HCT116 (cell line): ENCODE measurements at regions not wholly inside any gene's neighbourhood (a gene's known extent, or its start where the extent isn't known, plus 50 kb on each side); places are given as distances from the start of the nearest gene placed in this dataset.

Experiments used
- ATAC-seq: fragments of 200-7000 bp; cut with Tn5 transposase; 2 replicates; pipeline ENCODE4 v1.9.1; 2020; ENCODE audit warnings: mild to moderate bottlenecking, moderate library complexity
- BruUV-seq: library from RNA; stranded (reverse); fragments of 400-500 nt; replicated peaks from 2 replicates; lab custom pipeline; 2021; lab: Mats Ljungman, UMichigan
- CTCF ChIA-PET: fragments of 300-600 bp; sonication (Branson Sonifier 250); formaldehyde crosslinking; loops from one replicate; lab custom pipeline; 2021; ENCODE audit warnings: antibody characterized with exemption; lab: Charles Lee
- POLR2A ChIA-PET: fragments of 300-600, 350-600 bp; sonication (Branson Sonifier 250); formaldehyde crosslinking; loops from one replicate; lab custom pipeline; 2021; ENCODE audit warnings: antibody characterized with exemption; lab: Charles Lee
- RAD21 ChIA-PET, 2 experiments: fragments of 300-600 bp; sonication (Branson Sonifier 250); formaldehyde crosslinking; loops; one replicate each; lab custom pipeline; 2023; ENCODE audit warnings: low total read pairs in 2 of 2; ENCODE audit not compliant: uncharacterized antibody in 2 of 2, unreplicated experiment in 2 of 2, low non-redundant PET in 1 of 2; lab: Charles Lee
- DNase-seq: peaks from one replicate; pipeline ENCODE4 v3.0.0-alpha.2; 2010; ENCODE audit warnings: low read depth, low spot score
- H2AFZ ChIP-seq: fragments of 200-600 bp; shearing (Covaris generic), sonication (generic); 2 replicates; pipeline ENCODE4 v1.6.1; 2017; ENCODE audit warnings: low read depth, mixed run types, mixed read lengths, antibody characterized with exemption, low read length; ENCODE audit not compliant: poor library complexity, severe bottlenecking
- H3K27ac ChIP-seq: 2 replicates; pipeline ENCODE4 v1.5.1; 2012; ENCODE audit warnings: low read depth, low read length
- H3K27me3 ChIP-seq: fragments of 200-600 bp; sonication (generic); 2 replicates; pipeline ENCODE4 v1.6.1; 2016; ENCODE audit warnings: mixed run types, low read length, mixed read lengths; ENCODE audit not compliant: insufficient read depth
- H3K36me3 ChIP-seq, 2 experiments: fragments of 200-500 bp in 1 of 2; fragments of 200-600 bp in 1 of 2; sonication (Bioruptor generic) in 1 of 2; sonication (generic) in 1 of 2; 2 replicates each; pipeline versions ENCODE4 v1.5.1 to v1.6.1; 2014 to 2016; ENCODE audit warnings: low read length in 2 of 2, inconsistent platforms in 1 of 2, mixed read lengths in 1 of 2, mixed run types in 1 of 2; ENCODE audit not compliant: insufficient read depth in 2 of 2, control insufficient read depth in 1 of 2
- H3K4me1 ChIP-seq, 2 experiments: fragments of 200-600 bp in 1 of 2; sonication (generic) in 1 of 2; 2 replicates each; pipeline versions ENCODE4 v1.5.1 to v1.6.1; 2012 to 2017; ENCODE audit warnings: low read length in 2 of 2, inconsistent platforms in 1 of 2, mild to moderate bottlenecking in 1 of 2, mixed read lengths in 1 of 2, mixed run types in 1 of 2, moderate library complexity in 1 of 2; ENCODE audit not compliant: insufficient read depth in 2 of 2, control insufficient read depth in 1 of 2
- H3K4me2 ChIP-seq: fragments of 200-600 bp; sonication (generic); 2 replicates; pipeline ENCODE4 v1.6.1; 2017; ENCODE audit warnings: mixed run types, low read length, mixed read lengths
- H3K4me3 ChIP-seq, 2 experiments: fragments of 200-600 bp in 1 of 2; sonication (generic) in 1 of 2; replicated peaks in 1 of 2; 2 replicates each; pipeline ENCODE4 v1.5.1; 2011 to 2016; ENCODE audit warnings: low read length in 2 of 2, control low read depth in 1 of 2, low read depth in 1 of 2, mild to moderate bottlenecking in 1 of 2, mixed read lengths in 1 of 2, mixed run types in 1 of 2
- H3K79me2 ChIP-seq: fragments of 200-600 bp; sonication (generic); 2 replicates; pipeline ENCODE4 v1.6.1; 2017; ENCODE audit warnings: mild to moderate bottlenecking, mixed run types, low read length, moderate library complexity, mixed read lengths; ENCODE audit not compliant: insufficient read depth
- H3K9ac ChIP-seq: fragments of 200-600 bp; sonication (generic); 2 replicates; pipeline ENCODE4 v1.6.1; 2016; ENCODE audit warnings: low read length, mixed read lengths
- H3K9me2 ChIP-seq: fragments of 200-600 bp; sonication (generic), shearing (Covaris generic); 2 replicates; pipeline ENCODE4 v1.6.1; 2017; ENCODE audit warnings: mixed run types, mild to moderate bottlenecking, moderate library complexity; ENCODE audit not compliant: insufficient read depth
- H3K9me3 ChIP-seq, 2 experiments: fragments of 200-500 bp in 1 of 2; fragments of 200-600 bp in 1 of 2; sonication (Bioruptor generic) in 1 of 2; sonication (generic) in 1 of 2; 2 replicates each; pipeline ENCODE4 v1.6.1; 2014 to 2017; ENCODE audit warnings: low read length in 2 of 2, mixed read lengths in 2 of 2, inconsistent platforms in 1 of 2, low read depth in 1 of 2, mild to moderate bottlenecking in 1 of 2, mixed run types in 1 of 2, moderate library complexity in 1 of 2; ENCODE audit not compliant: control insufficient read depth in 1 of 2, insufficient read depth in 1 of 2
- H4K20me1 ChIP-seq: fragments of 200-600 bp; sonication (generic), shearing (Covaris generic); 2 replicates; pipeline ENCODE4 v1.6.1; 2017; ENCODE audit warnings: mixed run types, mild to moderate bottlenecking, moderate library complexity; ENCODE audit not compliant: insufficient read depth
- CTCF ChIP-seq, 3 experiments: fragments of 200-600 bp in 1 of 3; sonication (generic) in 1 of 3; IDR thresholded peaks in 2 of 3; conservative IDR thresholded peaks in 1 of 3; 2 replicates each; pipeline ENCODE4 v1.5.1; 2012 to 2017; ENCODE audit warnings: low read depth in 2 of 3, low read length in 2 of 3, antibody characterized with exemption in 1 of 3, borderline replicate concordance in 1 of 3, control low read depth in 1 of 3, mild to moderate bottlenecking in 1 of 3, mixed read lengths in 1 of 3, mixed run types in 1 of 3, moderate library complexity in 1 of 3; ENCODE audit not compliant: insufficient read depth in 1 of 3
- EGR1 ChIP-seq: IDR thresholded peaks from 2 replicates; pipeline ENCODE4 v1.6.1; 2012; ENCODE audit warnings: low read depth
- FOSL1 ChIP-seq: IDR thresholded peaks from 2 replicates; pipeline ENCODE4 v1.6.1; 2012; ENCODE audit warnings: low read depth
- JUND ChIP-seq: IDR thresholded peaks from 2 replicates; pipeline ENCODE4 v1.6.1; 2012
- POLR2A ChIP-seq: IDR thresholded peaks from 2 replicates; pipeline ENCODE4 v1.7.0; 2011; ENCODE audit warnings: borderline replicate concordance; ENCODE audit not compliant: insufficient read depth, insufficient read length; ENCODE audit errors: extremely low read depth
- TCF7L2 ChIP-seq: IDR thresholded peaks from 2 replicates; pipeline ENCODE4 v1.7.0; 2011; ENCODE audit warnings: borderline replicate concordance, inconsistent platforms; ENCODE audit not compliant: insufficient read depth, insufficient read length; ENCODE audit errors: extremely low read depth
- YY1 ChIP-seq: IDR thresholded peaks from 2 replicates; pipeline ENCODE4 v1.6.1; 2011; ENCODE audit warnings: low read length, low read depth, moderate library complexity, mild to moderate bottlenecking; ENCODE audit not compliant: insufficient replicate concordance; ENCODE audit errors: extremely low read depth
- ZBTB33 ChIP-seq: IDR thresholded peaks from 2 replicates; pipeline ENCODE4 v1.6.1; 2011; ENCODE audit warnings: mild to moderate bottlenecking, low read length, moderate library complexity; ENCODE audit not compliant: insufficient replicate concordance; ENCODE audit errors: extremely low read depth
- ZFX ChIP-seq: fragments of 450-650 bp; IDR thresholded peaks from 2 replicates; pipeline ENCODE4 v1.6.1; 2017
- ZNF274 ChIP-seq: fragments of 200-500 bp; sonication (Bioruptor generic); IDR thresholded peaks from 2 replicates; pipeline ENCODE4 v1.6.1; 2014; ENCODE audit warnings: mild to moderate bottlenecking, low read depth, low read length, inconsistent platforms
- intact Hi-C: fragments of 100-400 bp; cut with micrococcal nuclease; formaldehyde crosslinking; loops from 2 replicates; pipeline ENCODE4 v1.10.0; 2022

GRCh38 chr7:4428526-4428925 is 253.6 kb upstream of the FOXK1 start:
- BruUV-seq, result no TSS peak
- Histone ChIP-seq H3K4me2 (no peak overlapping the region), H3K9ac (no peak overlapping the region), H3K36me3 (no peaks in the 10 kb centered on the region), H3K27me3 (no peaks in the 10 kb centered on the region), H3K4me3 (no peak overlapping the region), H2AFZ (no peak overlapping the region), H3K9me3 (peaks cover 0 to 8% of the 10 kb centered on the region in 2 experiments; a peak in 1 of 4 replicates), H3K79me2 (no peaks in the 10 kb centered on the region), H3K27ac (no peak overlapping the region), H3K9me2 (no peaks in the 10 kb centered on the region), H3K4me1 (no peaks in the 10 kb centered on the region), H4K20me1 (no peaks in the 10 kb centered on the region)
- ChIA-PET CTCF (no interaction called here), RAD21 (no interaction called here), POLR2A (no interaction called here)
- intact Hi-C loops, result no loop called here
- no peak for ATAC-seq
- TF ChIP-seq ZFX, result no peak
- no peak for TF ChIP-seq JUND
- no peak for TF ChIP-seq EGR1
- DNase-seq, result no peak

GRCh38 chr7:4430227-4430626 is 251.9 kb upstream of the FOXK1 start:
- H3K27me3 ChIP-seq, result peaks cover 1% of the 10 kb centered on the region; the same call in 1 of the 2 replicates
- no peaks in the 10 kb centered on the region for H3K79me2 ChIP-seq
- H3K36me3 ChIP-seq, result no peaks in the 10 kb centered on the region
- ATAC-seq (no peak), DNase-seq (no peak)
- H4K20me1 ChIP-seq, result no peaks in the 10 kb centered on the region
- no peaks in the 10 kb centered on the region for H3K4me1 ChIP-seq
- intact Hi-C loops, result no loop called here
- H2AFZ ChIP-seq, result no peak overlapping the region
- BruUV-seq, result no TSS peak
- H3K9ac ChIP-seq, result no peak overlapping the region
- H3K4me2 ChIP-seq, result no peak overlapping the region
- H3K9me2 ChIP-seq, result no peaks in the 10 kb centered on the region
- TF ChIP-seq POLR2A (no peak), TCF7L2 (no peak), ZBTB33 (no peak), YY1 (no peak), FOSL1 (no peak), CTCF (IDR thresholded peaks at IDR 0.05 in 2 of 3, conservative IDR thresholded peaks at IDR 0.05 in 1 of 3; ENCODE audit: borderline replicate concordance in 1 of 3, insufficient read depth in 1 of 3, low read depth in 2 of 3, low read length in 2 of 3) (no peak), ZNF274 (no peak)
- ChIA-PET RAD21 (no interaction called here), POLR2A (no interaction called here), CTCF (no interaction called here)
- H3K4me3 ChIP-seq, result no peak overlapping the region
- no peak overlapping the region for H3K27ac ChIP-seq
- H3K9me3 ChIP-seq, result peaks cover 0 to 8% of the 10 kb centered on the region in 2 experiments; a peak in 1 of 4 replicates
